HEK293 (cell line): ENCODE measurements at regions not wholly inside any gene's neighbourhood (a gene's known extent, or its start where the extent isn't known, plus 50 kb on each side); places are given as distances from the start of the nearest gene placed in this dataset.

Source experiments
- CTCF ChIA-PET: fragments of 350-600 bp; formaldehyde crosslinking; extraction: SDS; loops from one replicate; lab custom pipeline; 2021; ENCODE audit warnings: antibody characterized with exemption; lab: Yijun Ruan, JAX
- POLR2A ChIA-PET: fragments of 300-600 bp; formaldehyde crosslinking; extraction: SDS; loops from one replicate; lab custom pipeline; 2020; ENCODE audit warnings: antibody characterized with exemption, inconsistent platforms; lab: Yijun Ruan, JAX
- H3K27ac ChIP-seq: fragments of 200-500 bp; sonication (Bioruptor generic); 2 replicates; pipeline ENCODE4 v1.5.1; 2014; ENCODE audit warnings: low read depth, low read length, control low read depth, inconsistent platforms; ENCODE audit errors: extremely low read depth
- H3K36me3 ChIP-seq, 2 experiments: fragments of 200-500 bp in 1 of 2; sonication (Bioruptor generic) in 1 of 2; 1 replicate in 1 of 2; 2 replicates in 1 of 2; pipeline ENCODE4 v1.5.1; 2014 to 2017; ENCODE audit warnings: inconsistent platforms in 2 of 2, low read length in 2 of 2; ENCODE audit not compliant: control insufficient read depth in 2 of 2, insufficient read depth in 1 of 2
- H3K4me1 ChIP-seq: fragments of 200-500 bp; sonication (Bioruptor generic); 2 replicates; pipeline ENCODE4 v1.5.1; 2014; ENCODE audit warnings: mild to moderate bottlenecking, low read length, inconsistent platforms; ENCODE audit not compliant: control insufficient read depth, insufficient read depth
- H3K4me3 ChIP-seq: 2 replicates; pipeline ENCODE4 v1.5.1; 2011; ENCODE audit warnings: low read depth, mild to moderate bottlenecking, control low read depth, low read length, moderate library complexity
- H3K9me3 ChIP-seq: fragments of 200-500 bp; sonication (Bioruptor generic); 2 replicates; pipeline ENCODE4 v1.5.1; 2014; ENCODE audit warnings: low read depth, low read length, inconsistent platforms; ENCODE audit not compliant: control insufficient read depth, insufficient read depth
- AEBP2 ChIP-seq: fragments of 450-650 bp; formaldehyde crosslinking; IDR thresholded peaks from 2 replicates; pipeline ENCODE4 v1.5.1; 2016; ENCODE audit warnings: missing biosample characterization, missing genetic modification characterization, borderline replicate concordance
- BCL6B ChIP-seq: fragments of 450-650 bp; formaldehyde crosslinking; IDR thresholded peaks from 2 replicates; pipeline ENCODE4 v1.5.1; 2017; ENCODE audit warnings: missing biosample characterization, missing genetic modification characterization
- CTCF ChIP-seq: fragments of 450-650 bp; formaldehyde crosslinking; IDR thresholded peaks from 2 replicates; pipeline ENCODE4 v1.5.1; 2016; ENCODE audit warnings: missing biosample characterization, missing genetic modification characterization
- GFI1B ChIP-seq: fragments of 450-650 bp; formaldehyde crosslinking; IDR thresholded peaks from 2 replicates; pipeline ENCODE4 v1.5.1; 2016; ENCODE audit warnings: missing biosample characterization, missing genetic modification characterization
- HOXD13 ChIP-seq: sonication (generic); formaldehyde crosslinking; IDR thresholded peaks from 2 replicates; pipeline ENCODE4 v1.8.0; 2022; ENCODE audit warnings: missing genetic modification reagents, borderline replicate concordance
- SALL2 ChIP-seq: fragments of 450-650 bp; formaldehyde crosslinking; IDR thresholded peaks from 2 replicates; pipeline ENCODE4 v1.5.0; 2017; ENCODE audit warnings: missing biosample characterization, mild to moderate bottlenecking, missing genetic modification characterization, borderline replicate concordance
- YY2 ChIP-seq: fragments of 450-650 bp; formaldehyde crosslinking; IDR thresholded peaks from 2 replicates; pipeline ENCODE4 v1.5.1; 2016; ENCODE audit warnings: missing biosample characterization, missing genetic modification characterization
- ZNF184 ChIP-seq: fragments of 450-650 bp; IDR thresholded peaks from 2 replicates; pipeline ENCODE4 v1.5.1; 2018; ENCODE audit warnings: missing biosample characterization, mild to moderate bottlenecking, missing genetic modification characterization
- ZNF274 ChIP-seq, 2 experiments: fragments of 200-500 bp in 1 of 2; fragments of 450-650 bp in 1 of 2; sonication (Bioruptor generic) in 1 of 2; formaldehyde crosslinking in 1 of 2; IDR thresholded peaks; 2 replicates each; pipeline versions ENCODE4 v1.5.1 to v1.6.1; 2014 to 2016; ENCODE audit warnings: borderline replicate concordance in 1 of 2, inconsistent platforms in 1 of 2, low read length in 1 of 2, missing biosample characterization in 1 of 2, missing genetic modification characterization in 1 of 2
- ZNF335 ChIP-seq: fragments of 450-650 bp; formaldehyde crosslinking; conservative IDR thresholded peaks from 2 replicates; pipeline ENCODE4 v1.5.1; 2016; ENCODE audit warnings: missing biosample characterization, missing genetic modification characterization
- ZNF394 ChIP-seq: fragments of 450-650 bp; formaldehyde crosslinking; IDR thresholded peaks from 2 replicates; pipeline ENCODE4 v1.5.1; 2016; ENCODE audit warnings: missing biosample characterization, missing genetic modification characterization, mild to moderate bottlenecking, moderate library complexity, borderline replicate concordance
- ZNF449 ChIP-seq: fragments of 450-650 bp; formaldehyde crosslinking; IDR thresholded peaks from 2 replicates; pipeline ENCODE4 v1.5.1; 2017; ENCODE audit warnings: missing biosample characterization, mild to moderate bottlenecking, missing genetic modification characterization, moderate library complexity
- ZNF510 ChIP-seq: fragments of 450-650 bp; formaldehyde crosslinking; IDR thresholded peaks from 2 replicates; pipeline ENCODE4 v1.5.1; 2018; ENCODE audit warnings: mild to moderate bottlenecking, missing genetic modification characterization, missing biosample characterization; ENCODE audit not compliant: insufficient replicate concordance
- ZNF558 ChIP-seq: fragments of 450-650 bp; formaldehyde crosslinking; IDR thresholded peaks from 2 replicates; pipeline ENCODE4 v1.5.1; 2016; ENCODE audit warnings: missing biosample characterization, missing genetic modification characterization
- ZNF654 ChIP-seq: fragments of 450-650 bp; formaldehyde crosslinking; IDR thresholded peaks from 2 replicates; pipeline ENCODE4 v1.5.1; 2016; ENCODE audit warnings: low read depth, missing biosample characterization, missing genetic modification characterization
- ZNF701 ChIP-seq: fragments of 450-650 bp; formaldehyde crosslinking; IDR thresholded peaks from 2 replicates; pipeline ENCODE4 v1.5.1; 2016; ENCODE audit warnings: missing biosample characterization, missing genetic modification characterization
- ZNF843 ChIP-seq: fragments of 450-650 bp; formaldehyde crosslinking; IDR thresholded peaks from 2 replicates; pipeline ENCODE4 v1.5.1; 2016; ENCODE audit warnings: missing biosample characterization, missing genetic modification characterization
- TF ChIP-seq, protein P1 (sequence below): fragments of 450-650 bp; formaldehyde crosslinking; IDR thresholded peaks from 2 replicates; pipeline ENCODE4 v1.5.1; 2016; ENCODE audit warnings: missing biosample characterization, missing genetic modification characterization
- TF ChIP-seq, protein P2 (sequence below): fragments of 450-650 bp; IDR thresholded peaks from 2 replicates; pipeline ENCODE4 v1.5.1; 2018; ENCODE audit warnings: missing biosample characterization, missing genetic modification characterization

GRCh38 chr10:98332623-98333269 lies 64.8 kb upstream of the LOXL4 start:
- Histone ChIP-seq H3K27ac (no peak overlapping the region), H3K36me3 (no peaks in the 10 kb centered on the region), H3K9me3 (no peaks in the 10 kb centered on the region), H3K4me1 (peaks cover 7% of the 10 kb centered on the region; the same call in 1 of the 2 replicates), H3K4me3 (no peak overlapping the region)
- ChIA-PET POLR2A (no interaction called here), CTCF (interaction anchor here (0.6 to 3.3 kb wide), 9 partner anchors 8 to 292 kb away, joined by 3 to 15 read pairs (median 4); no protein-coding TSS in a partner anchor)
- TF ChIP-seq AEBP2 (tag by site-specific recombination) (no peak), ZNF274 (IDR thresholded peaks at IDR 0.05; ENCODE audit: low read length) (no peak), ZNF274 (tag by site-specific recombination; IDR thresholded peaks at IDR 0.05; ENCODE audit: borderline replicate concordance) (no peak), YY2 (tag by site-specific recombination) (no peak), ZNF394 (tag by site-specific recombination) (no peak), ZNF843 (no peak), HOXD13 (CRISPR knock-in tag) (no peak), SALL2 (tag by site-specific recombination) (no peak), BCL6B (no peak), ZNF558 (tag by site-specific recombination) (no peak), ZNF449 (tag by site-specific recombination) (no peak)
- TF ChIP-seq, protein P1, sequence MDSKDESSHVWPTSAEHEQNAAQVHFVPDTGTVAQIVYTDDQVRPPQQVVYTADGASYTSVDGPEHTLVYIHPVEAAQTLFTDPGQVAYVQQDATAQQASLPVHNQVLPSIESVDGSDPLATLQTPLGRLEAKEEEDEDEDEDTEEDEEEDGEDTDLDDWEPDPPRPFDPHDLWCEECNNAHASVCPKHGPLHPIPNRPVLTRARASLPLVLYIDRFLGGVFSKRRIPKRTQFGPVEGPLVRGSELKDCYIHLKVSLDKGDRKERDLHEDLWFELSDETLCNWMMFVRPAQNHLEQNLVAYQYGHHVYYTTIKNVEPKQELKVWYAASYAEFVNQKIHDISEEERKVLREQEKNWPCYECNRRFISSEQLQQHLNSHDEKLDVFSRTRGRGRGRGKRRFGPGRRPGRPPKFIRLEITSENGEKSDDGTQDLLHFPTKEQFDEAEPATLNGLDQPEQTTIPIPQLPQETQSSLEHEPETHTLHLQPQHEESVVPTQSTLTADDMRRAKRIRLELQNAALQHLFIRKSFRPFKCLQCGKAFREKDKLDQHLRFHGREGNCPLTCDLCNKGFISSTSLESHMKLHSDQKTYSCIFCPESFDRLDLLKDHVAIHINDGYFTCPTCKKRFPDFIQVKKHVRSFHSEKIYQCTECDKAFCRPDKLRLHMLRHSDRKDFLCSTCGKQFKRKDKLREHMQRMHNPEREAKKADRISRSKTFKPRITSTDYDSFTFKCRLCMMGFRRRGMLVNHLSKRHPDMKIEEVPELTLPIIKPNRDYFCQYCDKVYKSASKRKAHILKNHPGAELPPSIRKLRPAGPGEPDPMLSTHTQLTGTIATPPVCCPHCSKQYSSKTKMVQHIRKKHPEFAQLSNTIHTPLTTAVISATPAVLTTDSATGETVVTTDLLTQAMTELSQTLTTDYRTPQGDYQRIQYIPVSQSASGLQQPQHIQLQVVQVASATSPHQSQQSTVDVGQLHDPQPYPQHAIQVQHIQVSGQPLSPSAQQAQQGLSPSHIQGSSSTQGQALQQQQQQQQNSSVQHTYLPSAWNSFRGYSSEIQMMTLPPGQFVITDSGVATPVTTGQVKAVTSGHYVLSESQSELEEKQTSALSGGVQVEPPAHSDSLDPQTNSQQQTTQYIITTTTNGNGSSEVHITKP (tag by site-specific recombination): no peak

DNA sequence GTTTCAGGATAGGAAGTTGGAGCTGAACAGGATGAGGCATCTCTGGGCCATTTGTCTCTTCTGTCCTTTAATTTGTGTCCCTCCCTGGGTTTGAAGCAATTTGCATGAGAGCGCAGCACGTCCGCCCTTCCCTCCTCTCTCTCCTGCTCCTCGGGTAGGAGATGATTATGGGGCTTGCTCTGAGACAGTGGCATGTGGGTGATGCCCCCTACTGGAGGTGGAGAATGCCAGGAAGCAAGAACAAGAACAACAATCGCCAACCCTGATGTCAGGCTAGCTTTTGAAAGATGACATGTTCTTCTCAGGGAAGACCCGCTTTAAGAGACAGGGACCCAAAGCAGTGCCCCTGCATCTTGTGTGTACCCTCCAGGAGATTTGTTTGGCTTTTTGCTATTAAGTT lies 63.9 kb upstream of the LOXL4 start:
- no peak overlapping the region for H3K27ac ChIP-seq
- H3K9me3 ChIP-seq: no peaks in the 10 kb centered on the region
- no peak overlapping the region for H3K4me3 ChIP-seq
- ChIA-PET CTCF (interaction anchor here (0.6 to 3.3 kb wide), 9 partner anchors 11 to 588 kb away, joined by 3 to 15 read pairs (median 3); no protein-coding TSS in a partner anchor), POLR2A (no interaction called here)
- H3K4me1 ChIP-seq: peaks cover 7% of the 10 kb centered on the region; the same call in 1 of the 2 replicates
- no peaks in the 10 kb centered on the region for H3K36me3 ChIP-seq
- TF ChIP-seq ZNF335 (tag by site-specific recombination) (no peak), ZNF654 (tag by site-specific recombination) (peak; percentile 51), CTCF (tag by site-specific recombination) (peak; percentile 26; the same call in 1 of the 2 replicates), ZNF510 (no peak), ZNF701 (tag by site-specific recombination) (no peak), ZNF184 (tag by site-specific recombination) (no peak), GFI1B (tag by site-specific recombination) (no peak)
- TF ChIP-seq, protein P2, sequence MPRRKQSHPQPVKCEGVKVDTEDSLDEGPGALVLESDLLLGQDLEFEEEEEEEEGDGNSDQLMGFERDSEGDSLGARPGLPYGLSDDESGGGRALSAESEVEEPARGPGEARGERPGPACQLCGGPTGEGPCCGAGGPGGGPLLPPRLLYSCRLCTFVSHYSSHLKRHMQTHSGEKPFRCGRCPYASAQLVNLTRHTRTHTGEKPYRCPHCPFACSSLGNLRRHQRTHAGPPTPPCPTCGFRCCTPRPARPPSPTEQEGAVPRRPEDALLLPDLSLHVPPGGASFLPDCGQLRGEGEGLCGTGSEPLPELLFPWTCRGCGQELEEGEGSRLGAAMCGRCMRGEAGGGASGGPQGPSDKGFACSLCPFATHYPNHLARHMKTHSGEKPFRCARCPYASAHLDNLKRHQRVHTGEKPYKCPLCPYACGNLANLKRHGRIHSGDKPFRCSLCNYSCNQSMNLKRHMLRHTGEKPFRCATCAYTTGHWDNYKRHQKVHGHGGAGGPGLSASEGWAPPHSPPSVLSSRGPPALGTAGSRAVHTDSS: no peak
